B cell (primary cell): ENCODE measurements at regions not wholly inside any gene's neighbourhood (a gene's known extent, or its start where the extent isn't known, plus 50 kb on each side); places are given as distances from the start of the nearest gene placed in this dataset.

Source experiments
- ATAC-seq: fragments of 200-7000 bp; cut with Tn5 transposase; one replicate; pipeline ENCODE4 v1.10.0; 2021; ENCODE audit warnings: low read depth, mild to moderate bottlenecking, moderate number of reproducible peaks, moderate library complexity
- CTCF ChIA-PET: fragments of 350-600 bp; sonication (Branson Sonifier 250); formaldehyde crosslinking; loops from one replicate; lab custom pipeline; 2021; ENCODE audit warnings: antibody characterized with exemption, inconsistent platforms; lab: Charles Lee
- POLR2A ChIA-PET: fragments of 350-600 bp; sonication (Branson Sonifier 250); formaldehyde crosslinking; loops from one replicate; lab custom pipeline; 2021; ENCODE audit warnings: antibody characterized with exemption; lab: Charles Lee
- DNase-seq: peaks from one replicate; pipeline ENCODE4 v3.0.0; 2013
- H2AFZ ChIP-seq: 2 replicates; pipeline ENCODE4 v1.6.1; 2012; ENCODE audit warnings: mild to moderate bottlenecking, low read depth, low read length; ENCODE audit not compliant: insufficient read depth, poor library complexity, severe bottlenecking
- H3K27ac ChIP-seq, 2 donors: 1 replicate in 1 of 2; 2 replicates in 1 of 2; pipeline ENCODE4 v1.5.1; 2012 to 2013; ENCODE audit warnings: low read length in 2 of 2, mild to moderate bottlenecking in 2 of 2, moderate library complexity in 1 of 2
- H3K27me3 ChIP-seq, 4 experiments: fragments of 200-600 bp in 1 of 4; sonication (generic) in 1 of 4; replicated peaks in 1 of 4; 1 replicate in 2 of 4; 2 replicates in 2 of 4; pipeline versions ENCODE4 v1.6.1 to v1.7.0; 2013 to 2016; ENCODE audit warnings: low read length in 3 of 4, mild to moderate bottlenecking in 2 of 4, mixed read lengths in 1 of 4, moderate library complexity in 1 of 4; ENCODE audit not compliant: insufficient read depth in 4 of 4, control insufficient read depth in 3 of 4; ENCODE audit errors: control extremely low read depth in 1 of 4
- H3K36me3 ChIP-seq, 2 experiments: replicated peaks in 1 of 2; 1 replicate in 1 of 2; 2 replicates in 1 of 2; pipeline versions ENCODE4 v1.6.1 to v1.7.1; 2013; ENCODE audit warnings: low read length in 1 of 2; ENCODE audit not compliant: insufficient read depth in 2 of 2, control insufficient read depth in 1 of 2; ENCODE audit errors: control extremely low read depth in 1 of 2, extremely low read depth in 1 of 2
- H3K4me1 ChIP-seq, 2 donors: fragments of 200-600 bp in 1 of 2; sonication (generic) in 1 of 2; 1 replicate in 1 of 2; 2 replicates in 1 of 2; pipeline versions ENCODE4 v1.5.1 to v1.6.1; 2013 to 2017; ENCODE audit warnings: low read length in 2 of 2; ENCODE audit not compliant: control insufficient read depth in 2 of 2, insufficient read depth in 2 of 2
- H3K4me2 ChIP-seq: replicated peaks from 2 replicates; pipeline ENCODE3; 2012; ENCODE audit warnings: mild to moderate bottlenecking, low read depth, low read length; ENCODE audit not compliant: poor library complexity, severe bottlenecking
- H3K4me3 ChIP-seq, 5 experiments: fragments of 200-600 bp in 1 of 5; sonication (generic) in 1 of 5; 1 replicate in 3 of 5; 2 replicates in 2 of 5; pipeline versions ENCODE4 v1.5.1 to v1.7.0; 2011 to 2016; ENCODE audit warnings: low read length in 4 of 5, mild to moderate bottlenecking in 4 of 5, low read depth in 2 of 5, control low read depth in 1 of 5, moderate library complexity in 1 of 5; ENCODE audit not compliant: insufficient read depth in 1 of 5; ENCODE audit errors: control extremely low read depth in 1 of 5, extremely low read depth in 1 of 5
- H3K79me2 ChIP-seq: fragments of 200-600 bp; sonication (generic); one replicate; pipeline ENCODE4 v1.6.0; 2016; ENCODE audit warnings: low read length; ENCODE audit not compliant: control insufficient read depth, insufficient read depth
- H3K9ac ChIP-seq: fragments of 200-600 bp; sonication (generic); 2 replicates; pipeline ENCODE4 v1.6.1; 2017; ENCODE audit warnings: mild to moderate bottlenecking, low read length, moderate library complexity
- H3K9me3 ChIP-seq, 3 donors: one replicate each; pipeline versions ENCODE4 v1.6.1 to v1.7.1; 2013; ENCODE audit warnings: low read length in 2 of 3; ENCODE audit not compliant: control insufficient read depth in 2 of 3, insufficient read depth in 1 of 3; ENCODE audit errors: control extremely low read depth in 1 of 3
- H4K20me1 ChIP-seq: 2 replicates; pipeline ENCODE4 v1.6.0; 2012; ENCODE audit warnings: mild to moderate bottlenecking, low read length; ENCODE audit not compliant: insufficient read depth, control insufficient read depth, poor library complexity, severe bottlenecking
- H3K27ac Mint-ChIP-seq: one replicate; pipeline ENCODE4 v1.8.0; 2021; ENCODE audit warnings: mixed read lengths
- H3K27me3 Mint-ChIP-seq: one replicate; pipeline ENCODE4 v1.8.0; 2021; ENCODE audit warnings: mixed read lengths
- H3K4me1 Mint-ChIP-seq: one replicate; pipeline ENCODE4 v1.8.0; 2021; ENCODE audit warnings: mixed read lengths
- H3K4me3 Mint-ChIP-seq: one replicate; pipeline ENCODE4 v1.8.0; 2021; ENCODE audit warnings: mixed read lengths
- H3K9me3 Mint-ChIP-seq: one replicate; pipeline ENCODE4 v1.8.0; 2022; ENCODE audit warnings: mixed read lengths; ENCODE audit not compliant: insufficient read depth
- CTCF ChIP-seq: fragments of 200-600 bp; IDR thresholded peaks from one replicate; pipeline ENCODE4 v1.8.0; 2022; ENCODE audit warnings: antibody characterized with exemption, mild to moderate bottlenecking
- EZH2 ChIP-seq: IDR thresholded peaks from 2 replicates; pipeline ENCODE4 v1.6.1; 2012; ENCODE audit warnings: borderline replicate concordance, low read depth, mild to moderate bottlenecking, moderate library complexity, low read length; ENCODE audit not compliant: insufficient read depth, poor library complexity, severe bottlenecking
- WGBS: methylation state at CpG from one replicate; pipeline ENCODE4 v1.1.5; 2013; ENCODE audit warnings: missing lambda C conversion rate; ENCODE audit not compliant: insufficient coverage; 5-methylcytosine and 5-hydroxymethylcytosine counted together
- intact Hi-C: fragments of 100-400 bp; cut with micrococcal nuclease; formaldehyde crosslinking; loops from one replicate; pipeline ENCODE4 v1.10.0; 2022

DNA sequence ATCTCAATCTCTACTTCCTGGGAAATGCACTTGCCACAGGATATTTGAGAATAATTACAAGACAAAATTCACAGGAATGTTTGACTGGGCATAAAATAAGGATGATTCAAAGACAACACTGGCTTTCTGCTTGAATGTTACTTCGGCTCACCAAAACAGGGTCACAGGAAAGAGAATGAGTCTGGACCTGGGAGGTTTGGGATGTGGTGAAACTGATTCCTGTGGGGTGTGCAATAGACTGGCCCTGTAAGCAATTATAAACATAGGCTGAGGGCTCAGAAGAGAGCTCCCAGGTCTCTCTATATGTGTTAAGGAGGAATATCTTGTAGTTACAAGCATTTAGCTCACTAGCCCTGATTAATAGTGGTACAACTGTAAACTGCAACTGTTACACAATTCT, 613.9 kb upstream of the CELF2 start:
- H3K9ac ChIP-seq: no peak overlapping the region
- H2AFZ ChIP-seq: no peak overlapping the region
- TF ChIP-seq EZH2 (no peak), CTCF (no peak)
- no peaks in the 10 kb centered on the region for H4K20me1 ChIP-seq
- intact Hi-C loops: no loop called here
- no peaks in the 10 kb centered on the region for H3K9me3 ChIP-seq
- no peaks in the 10 kb centered on the region for H3K9me3 Mint-ChIP-seq
- no peaks in the 10 kb centered on the region for H3K79me2 ChIP-seq
- H3K4me1 Mint-ChIP-seq: no peaks in the 10 kb centered on the region
- ATAC-seq: no peak
- H3K4me3 ChIP-seq: no peak overlapping the region
- H3K4me3 Mint-ChIP-seq: no peak overlapping the region
- ChIA-PET POLR2A (no interaction called here), CTCF (no interaction called here)
- H3K27me3 ChIP-seq: no peaks in the 10 kb centered on the region
- H3K4me1 ChIP-seq: no peaks in the 10 kb centered on the region
- H3K27ac ChIP-seq: no peak overlapping the region
- H3K4me2 ChIP-seq: no peak overlapping the region
- no peak for DNase-seq
- H3K27ac Mint-ChIP-seq: no peak overlapping the region
- H3K27me3 Mint-ChIP-seq: no peaks in the 10 kb centered on the region
- 100% methylated on average over 1 of the region's 1 CpG for WGBS
- no peaks in the 10 kb centered on the region for H3K36me3 ChIP-seq

- H3K4me3 ChIP-seq: no peak overlapping the region
- H3K27ac Mint-ChIP-seq: no peak overlapping the region
- H3K4me3 Mint-ChIP-seq: no peak overlapping the region
- intact Hi-C loops: no loop called here
- CTCF ChIA-PET: no interaction called here
- no peaks in the 10 kb centered on the region for H3K27me3 ChIP-seq
- H4K20me1 ChIP-seq: no peaks in the 10 kb centered on the region
- H3K4me2 ChIP-seq: no peak overlapping the region
- POLR2A ChIA-PET: no interaction called here
- DNase-seq (no peak), ATAC-seq (no peak)
- no peaks in the 10 kb centered on the region for H3K4me1 ChIP-seq
- no peak overlapping the region for H3K9ac ChIP-seq
- no peaks in the 10 kb centered on the region for H3K9me3 Mint-ChIP-seq
- H3K9me3 ChIP-seq: no peaks in the 10 kb centered on the region
- H3K4me1 Mint-ChIP-seq: peaks cover 4% of the 10 kb centered on the region
- H2AFZ ChIP-seq: no peak overlapping the region
- no peaks in the 10 kb centered on the region for H3K79me2 ChIP-seq
- 100% methylated on average over 3 of the region's 3 CpGs for WGBS
- H3K36me3 ChIP-seq: no peaks in the 10 kb centered on the region
- H3K27me3 Mint-ChIP-seq: no peaks in the 10 kb centered on the region
- H3K27ac ChIP-seq: no peak overlapping the region
- TF ChIP-seq CTCF: no peak
- TF ChIP-seq EZH2: no peak
Measured at GRCh38 chr10:10417671-10418070, 600.0 kb upstream of the CELF2 start.
